ENCODE measurements at regions not wholly inside any gene's neighbourhood (a gene's known extent, or its start where the extent isn't known, plus 50 kb on each side); places are given as distances from the start of the nearest gene placed in this dataset.

DNA sequence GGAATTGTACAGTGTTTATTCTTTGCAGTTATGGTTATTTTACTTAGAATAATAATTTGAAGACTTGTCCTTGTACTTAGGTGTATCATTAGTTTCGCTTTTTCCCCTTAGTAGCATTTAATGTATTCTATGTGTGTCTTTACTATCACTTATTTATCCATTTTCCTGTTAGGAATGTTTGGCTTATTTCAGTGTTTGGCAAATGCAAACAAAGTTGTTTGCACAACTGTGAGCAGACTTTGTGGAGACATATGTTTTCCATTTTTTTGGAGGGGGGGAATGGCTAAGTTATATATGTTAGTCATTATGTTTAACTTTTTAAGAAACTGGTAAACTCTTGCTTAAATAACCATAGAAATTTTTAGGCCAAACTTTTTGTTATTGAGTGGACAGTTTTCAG, 447.7 kb downstream of the SOX11 start:
- TF ChIP-seq EZH2 (IDR thresholded peaks at IDR 0.05; ENCODE audit: low read length, unreplicated experiment): no peak
- TF ChIP-seq, protein P1, sequence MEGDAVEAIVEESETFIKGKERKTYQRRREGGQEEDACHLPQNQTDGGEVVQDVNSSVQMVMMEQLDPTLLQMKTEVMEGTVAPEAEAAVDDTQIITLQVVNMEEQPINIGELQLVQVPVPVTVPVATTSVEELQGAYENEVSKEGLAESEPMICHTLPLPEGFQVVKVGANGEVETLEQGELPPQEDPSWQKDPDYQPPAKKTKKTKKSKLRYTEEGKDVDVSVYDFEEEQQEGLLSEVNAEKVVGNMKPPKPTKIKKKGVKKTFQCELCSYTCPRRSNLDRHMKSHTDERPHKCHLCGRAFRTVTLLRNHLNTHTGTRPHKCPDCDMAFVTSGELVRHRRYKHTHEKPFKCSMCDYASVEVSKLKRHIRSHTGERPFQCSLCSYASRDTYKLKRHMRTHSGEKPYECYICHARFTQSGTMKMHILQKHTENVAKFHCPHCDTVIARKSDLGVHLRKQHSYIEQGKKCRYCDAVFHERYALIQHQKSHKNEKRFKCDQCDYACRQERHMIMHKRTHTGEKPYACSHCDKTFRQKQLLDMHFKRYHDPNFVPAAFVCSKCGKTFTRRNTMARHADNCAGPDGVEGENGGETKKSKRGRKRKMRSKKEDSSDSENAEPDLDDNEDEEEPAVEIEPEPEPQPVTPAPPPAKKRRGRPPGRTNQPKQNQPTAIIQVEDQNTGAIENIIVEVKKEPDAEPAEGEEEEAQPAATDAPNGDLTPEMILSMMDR (conservative IDR thresholded peaks at IDR 0.05; ENCODE audit: low read depth, low read length): no peak
